Naive thymus-derived CD4-positive, alpha-beta T cell (primary cell): ENCODE measurements at regions not wholly inside any gene's neighbourhood (a gene's known extent, or its start where the extent isn't known, plus 50 kb on each side); places are given as distances from the start of the nearest gene placed in this dataset.
A peak's percentile ranks its signal among the peaks of the same experiment; 100 is the strongest.

Source experiments
- ATAC-seq: fragments of 150-1000 bp; cut with Tn5 transposase; 2 replicates; pipeline ENCODE4 v1.10.0; 2021; ENCODE audit warnings: mild to moderate bottlenecking, moderate library complexity
- CTCF ChIA-PET: fragments of 350-600 bp; sonication (Branson Sonifier 250); formaldehyde crosslinking; loops from one replicate; lab custom pipeline; 2021; ENCODE audit warnings: antibody characterized with exemption; lab: Charles Lee
- POLR2A ChIA-PET: fragments of 350-600 bp; sonication (Branson Sonifier 250); formaldehyde crosslinking; loops from one replicate; lab custom pipeline; 2021; ENCODE audit warnings: antibody characterized with exemption, inconsistent platforms; lab: Charles Lee
- DNase-seq, 9 donors: peaks; one replicate each; pipeline versions ENCODE4 v3.0.0 to v3.0.0-alpha.2; 2020 to 2022; ENCODE audit warnings: mixed read lengths in 1 of 9
- H3K27ac ChIP-seq: one replicate; pipeline ENCODE4 v1.7.0; 2013; ENCODE audit warnings: mild to moderate bottlenecking, low read depth, low read length, moderate library complexity
- H3K27me3 ChIP-seq, 2 donors: one replicate each; pipeline ENCODE4 v1.7.0; 2013; ENCODE audit warnings: low read length in 2 of 2, mild to moderate bottlenecking in 2 of 2, moderate library complexity in 2 of 2; ENCODE audit not compliant: control insufficient read depth in 2 of 2, insufficient read depth in 2 of 2
- H3K36me3 ChIP-seq, 3 experiments: 1 replicate in 2 of 3; 2 replicates in 1 of 3; pipeline ENCODE4 v1.7.0; 2013; ENCODE audit warnings: low read length in 3 of 3, mild to moderate bottlenecking in 3 of 3, moderate library complexity in 1 of 3; ENCODE audit not compliant: insufficient read depth in 3 of 3, control insufficient read depth in 2 of 3
- H3K4me1 ChIP-seq, 2 donors: one replicate each; pipeline ENCODE4 v1.7.0; 2013; ENCODE audit warnings: low read length in 2 of 2, mild to moderate bottlenecking in 2 of 2, moderate library complexity in 1 of 2; ENCODE audit not compliant: control insufficient read depth in 2 of 2, insufficient read depth in 2 of 2
- H3K4me3 ChIP-seq: 2 replicates; pipeline ENCODE4 v1.7.0; 2013; ENCODE audit warnings: mild to moderate bottlenecking, low read length
- H3K9me3 ChIP-seq, 3 experiments: 1 replicate in 2 of 3; 2 replicates in 1 of 3; pipeline ENCODE4 v1.7.0; 2013; ENCODE audit warnings: low read length in 3 of 3; ENCODE audit not compliant: control insufficient read depth in 2 of 3
- H3K27ac Mint-ChIP-seq, 9 donors: one replicate each; pipeline ENCODE4 v1.8.0; 2020 to 2022; ENCODE audit warnings: mixed read lengths in 9 of 9, mild to moderate bottlenecking in 8 of 9, moderate library complexity in 5 of 9, inconsistent platforms in 2 of 9
- H3K27me3 Mint-ChIP-seq, 5 donors: one replicate each; pipeline ENCODE4 v1.8.0; 2021 to 2022; ENCODE audit warnings: mixed read lengths in 5 of 5, mild to moderate bottlenecking in 1 of 5
- H3K36me3 Mint-ChIP-seq, 5 donors: one replicate each; pipeline ENCODE4 v1.8.0; 2020 to 2022; ENCODE audit warnings: mixed read lengths in 5 of 5, mild to moderate bottlenecking in 3 of 5, inconsistent platforms in 1 of 5
- H3K4me1 Mint-ChIP-seq, 7 donors: one replicate each; pipeline ENCODE4 v1.8.0; 2020 to 2022; ENCODE audit warnings: mixed read lengths in 7 of 7, mild to moderate bottlenecking in 3 of 7, inconsistent platforms in 1 of 7
- H3K4me3 Mint-ChIP-seq, 10 donors: one replicate each; pipeline ENCODE4 v1.8.0; 2020 to 2022; ENCODE audit warnings: mild to moderate bottlenecking in 10 of 10, mixed read lengths in 10 of 10, moderate library complexity in 6 of 10, inconsistent platforms in 2 of 10
- H3K9me3 Mint-ChIP-seq, 11 donors: one replicate each; pipeline ENCODE4 v1.8.0; 2020 to 2022; ENCODE audit warnings: mixed read lengths in 11 of 11, mild to moderate bottlenecking in 4 of 11, inconsistent platforms in 1 of 11, moderate library complexity in 1 of 11
- intact Hi-C, 2 donors: fragments of 100-400 bp; cut with micrococcal nuclease; formaldehyde crosslinking; loops; one replicate each; pipeline ENCODE4 v1.15.1; 2023

GRCh38 chr16:85415196-85416090 lies 197.7 kb upstream of the GSE1 start:
- ChIA-PET CTCF (interaction anchor here (0.6 to 1.2 kb wide), 6 partner anchors 13 to 200 kb away, joined by 3 to 6 read pairs (median 3); no protein-coding TSS in a partner anchor), POLR2A (interaction anchor here (0.7 to 1.2 kb wide), 2 partner anchors 35 to 201 kb away, joined by 3 to 4 read pairs; no protein-coding TSS in a partner anchor)
- ATAC-seq (no peak), DNase-seq (peak in 1 of 9 donors; percentile 4)
- H3K27ac ChIP-seq: no peak overlapping the region
- no peak overlapping the region for H3K4me3 ChIP-seq
- intact Hi-C loops: loop anchor here (1.0 to 2.0 kb wide), 2 partner anchors 111 to 201 kb away; no protein-coding TSS in a partner anchor
- peaks cover 0 to 10% of the 10 kb centered on the region in 2 donors for H3K4me1 ChIP-seq
- Mint-ChIP-seq H3K27ac (peak overlapping the region in 1 of 9 donors; percentile 18), H3K9me3 (peaks cover 0 to 7% (median 0%) of the 10 kb centered on the region in 11 donors), H3K27me3 (no peaks in the 10 kb centered on the region), H3K36me3 (no peaks in the 10 kb centered on the region), H3K4me1 (peaks cover 0 to 6% (median 0%) of the 10 kb centered on the region in 7 donors), H3K4me3 (no peak overlapping the region)
- no peaks in the 10 kb centered on the region for H3K9me3 ChIP-seq
- H3K36me3 ChIP-seq: no peaks in the 10 kb centered on the region
- H3K27me3 ChIP-seq: no peaks in the 10 kb centered on the region

DNA sequence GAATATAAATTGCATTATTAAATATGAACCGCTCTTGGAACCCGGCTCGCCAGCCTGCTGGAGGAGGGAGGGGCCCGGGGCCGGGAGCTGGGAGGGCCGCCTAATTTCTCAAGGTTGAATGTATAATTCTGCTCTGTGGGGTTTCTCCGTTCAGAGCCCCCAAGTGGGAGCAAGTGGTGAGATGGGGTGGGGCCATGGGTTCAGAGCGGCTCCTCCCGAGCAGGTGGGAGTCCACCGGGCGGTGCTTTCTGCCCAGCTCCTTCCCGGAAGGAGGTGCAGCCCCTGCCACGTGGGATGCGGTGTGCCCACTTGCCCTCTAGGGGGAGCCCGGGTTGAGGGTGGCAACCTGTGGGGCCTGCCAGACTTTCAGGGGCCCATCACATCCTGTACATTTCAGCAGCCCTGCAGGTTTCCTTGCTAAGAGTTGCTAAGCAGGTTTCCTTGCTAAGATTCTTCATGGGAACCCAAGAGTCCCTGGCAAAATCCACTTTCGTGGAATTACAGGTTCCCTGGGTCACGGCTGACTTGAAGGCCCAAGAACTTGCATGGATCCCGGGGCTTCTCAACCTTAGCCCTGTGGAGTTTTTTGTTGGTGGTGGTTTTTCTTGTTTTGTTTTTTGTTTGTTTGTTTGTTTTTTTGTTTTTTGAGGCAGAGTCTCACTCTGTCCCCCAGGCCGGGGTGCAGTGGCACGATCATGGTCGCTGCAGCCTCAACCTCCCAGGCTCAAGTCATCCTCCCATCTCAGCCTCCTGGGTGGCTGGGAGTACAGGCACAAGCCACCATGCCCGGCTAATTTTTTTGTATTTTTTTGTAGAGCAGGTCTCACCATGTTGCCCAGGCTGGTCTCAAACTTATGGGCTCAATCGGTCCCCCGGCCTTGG lies 196.7 kb upstream of the GSE1 start:
- Histone ChIP-seq H3K4me1 (peaks cover 0 to 10% of the 10 kb centered on the region in 2 donors), H3K36me3 (no peaks in the 10 kb centered on the region), H3K9me3 (no peaks in the 10 kb centered on the region), H3K4me3 (no peak overlapping the region), H3K27me3 (no peaks in the 10 kb centered on the region), H3K27ac (no peak overlapping the region)
- intact Hi-C loops: loop anchor here (1.0 to 2.0 kb wide), 2 partner anchors 112 to 200 kb away; no protein-coding TSS in a partner anchor
- POLR2A ChIA-PET: interaction anchor here (0.7 to 1.2 kb wide), 2 partner anchors 34 to 200 kb away, joined by 3 to 4 read pairs; no protein-coding TSS in a partner anchor
- H3K27me3 Mint-ChIP-seq: no peaks in the 10 kb centered on the region
- CTCF ChIA-PET: interaction anchor here (0.6 to 1.2 kb wide), 6 partner anchors 14 to 199 kb away, joined by 3 to 6 read pairs (median 3); no protein-coding TSS in a partner anchor
- no peak overlapping the region for H3K27ac Mint-ChIP-seq
- peak; percentile 58 to 78 (median 68) for DNase-seq
- H3K36me3 Mint-ChIP-seq: no peaks in the 10 kb centered on the region
- peaks cover 0 to 9% (median 0%) of the 10 kb centered on the region in 7 donors for H3K4me1 Mint-ChIP-seq
- peaks cover 0 to 7% (median 0%) of the 10 kb centered on the region in 11 donors for H3K9me3 Mint-ChIP-seq
- H3K4me3 Mint-ChIP-seq: peak overlapping the region in 1 of 10 donors; percentile 23
- peak; percentile 81 for ATAC-seq

DNA sequence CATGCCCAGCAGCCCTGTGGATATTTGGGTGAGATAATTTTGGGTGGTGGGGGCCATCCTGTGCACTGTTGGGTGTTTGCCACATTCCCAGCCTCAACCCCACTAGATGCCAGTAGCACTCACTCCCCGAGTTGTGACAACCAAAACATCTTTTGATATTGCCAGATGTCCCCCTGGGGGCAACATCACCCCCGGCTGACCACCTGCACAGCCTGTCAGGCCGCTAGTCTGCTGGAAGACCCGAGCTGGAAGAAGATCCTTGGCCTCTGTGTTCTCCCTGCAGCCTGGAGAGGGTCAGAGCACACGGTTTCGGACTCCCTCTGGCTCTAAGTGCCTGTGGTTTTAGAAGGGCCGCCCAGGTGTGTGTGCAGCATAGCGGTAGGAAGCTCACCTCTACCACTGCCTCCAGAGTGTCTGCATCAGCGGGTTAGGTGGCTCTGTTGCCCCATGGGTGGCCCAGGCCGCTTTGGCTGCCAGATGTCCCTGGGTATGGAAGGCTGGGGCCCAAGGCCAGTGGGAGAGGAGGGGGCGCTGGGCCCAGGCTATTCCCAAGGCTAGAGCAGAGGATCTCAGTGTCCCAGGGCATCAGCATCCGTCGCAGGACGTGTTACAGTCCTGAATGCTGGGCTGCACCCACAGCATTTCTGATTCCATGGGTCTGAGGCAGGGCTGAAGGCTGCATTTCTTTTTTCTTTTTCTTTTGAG lies 195.8 kb upstream of the GSE1 start:
- no peak overlapping the region for H3K27ac Mint-ChIP-seq
- ATAC-seq: no peak
- no peaks in the 10 kb centered on the region for H3K9me3 ChIP-seq
- intact Hi-C loops: loop anchor here in 1 of 2 donors (2.0 kb wide), 1 partner anchor 113 kb away; no protein-coding TSS in a partner anchor
- H3K9me3 Mint-ChIP-seq: peaks cover 0 to 7% (median 0%) of the 10 kb centered on the region in 11 donors
- H3K36me3 Mint-ChIP-seq: no peaks in the 10 kb centered on the region
- no peak overlapping the region for H3K4me3 ChIP-seq
- H3K27me3 Mint-ChIP-seq: no peaks in the 10 kb centered on the region
- H3K4me3 Mint-ChIP-seq: no peak overlapping the region
- no peaks in the 10 kb centered on the region for H3K36me3 ChIP-seq
- ChIA-PET CTCF (no interaction called here), POLR2A (interaction anchor here (0.5 kb wide), 1 partner anchor 306 kb away, joined by 3 read pairs; no protein-coding TSS in a partner anchor)
- H3K4me1 Mint-ChIP-seq: peaks cover 0 to 9% (median 0%) of the 10 kb centered on the region in 7 donors
- H3K4me1 ChIP-seq: peaks cover 0 to 10% of the 10 kb centered on the region in 2 donors
- DNase-seq: peak in 1 of 9 donors; percentile 4
- H3K27ac ChIP-seq: no peak overlapping the region
- H3K27me3 ChIP-seq: no peaks in the 10 kb centered on the region

DNA sequence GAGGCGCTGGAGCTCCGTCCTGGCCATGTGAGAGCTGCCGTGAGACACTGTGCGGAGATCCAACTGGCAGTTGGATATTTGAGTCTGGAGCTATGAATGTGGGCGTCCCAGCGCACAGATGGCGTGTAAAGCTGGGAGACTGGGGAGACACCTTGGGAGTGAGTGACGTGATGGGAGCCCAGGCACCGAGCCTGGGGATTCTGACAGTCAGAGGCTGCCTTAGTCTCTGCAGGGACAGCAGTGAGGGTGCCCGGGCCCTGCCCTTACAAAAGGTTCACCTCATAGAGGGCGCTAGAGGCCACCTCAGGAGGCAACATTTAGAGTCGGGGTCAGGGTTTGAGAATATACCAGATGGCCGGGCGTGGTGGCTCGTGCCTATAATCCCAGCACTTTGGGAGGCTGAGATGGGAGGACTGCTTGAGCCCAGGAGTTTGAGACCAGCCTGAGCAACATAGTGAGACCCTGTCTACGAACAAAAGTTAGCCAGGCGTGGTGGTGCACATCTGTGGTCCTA lies 194.1 kb upstream of the GSE1 start:
- peaks cover 0 to 4% (median 0%) of the 10 kb centered on the region in 11 donors for H3K9me3 Mint-ChIP-seq
- intact Hi-C loops: no loop called here
- no peaks in the 10 kb centered on the region for H3K9me3 ChIP-seq
- peak overlapping the region in 1 of 9 donors; percentile 57 for H3K27ac Mint-ChIP-seq
- ChIA-PET CTCF (interaction anchor here (1.3 to 2.7 kb wide), 4 partner anchors 135 to 197 kb away, joined by 3 to 14 read pairs (median 6); no protein-coding TSS in a partner anchor), POLR2A (no interaction called here)
- H3K4me3 ChIP-seq: no peak overlapping the region
- H3K36me3 ChIP-seq: no peaks in the 10 kb centered on the region
- DNase-seq: no peak
- no peak overlapping the region for H3K4me3 Mint-ChIP-seq
- H3K36me3 Mint-ChIP-seq: no peaks in the 10 kb centered on the region
- H3K27ac ChIP-seq: no peak overlapping the region
- H3K4me1 ChIP-seq: peaks cover 0 to 10% of the 10 kb centered on the region in 2 donors
- peaks cover 0 to 10% (median 0%) of the 10 kb centered on the region in 7 donors for H3K4me1 Mint-ChIP-seq
- no peaks in the 10 kb centered on the region for H3K27me3 Mint-ChIP-seq
- ATAC-seq: no peak
- H3K27me3 ChIP-seq: no peaks in the 10 kb centered on the region

DNA sequence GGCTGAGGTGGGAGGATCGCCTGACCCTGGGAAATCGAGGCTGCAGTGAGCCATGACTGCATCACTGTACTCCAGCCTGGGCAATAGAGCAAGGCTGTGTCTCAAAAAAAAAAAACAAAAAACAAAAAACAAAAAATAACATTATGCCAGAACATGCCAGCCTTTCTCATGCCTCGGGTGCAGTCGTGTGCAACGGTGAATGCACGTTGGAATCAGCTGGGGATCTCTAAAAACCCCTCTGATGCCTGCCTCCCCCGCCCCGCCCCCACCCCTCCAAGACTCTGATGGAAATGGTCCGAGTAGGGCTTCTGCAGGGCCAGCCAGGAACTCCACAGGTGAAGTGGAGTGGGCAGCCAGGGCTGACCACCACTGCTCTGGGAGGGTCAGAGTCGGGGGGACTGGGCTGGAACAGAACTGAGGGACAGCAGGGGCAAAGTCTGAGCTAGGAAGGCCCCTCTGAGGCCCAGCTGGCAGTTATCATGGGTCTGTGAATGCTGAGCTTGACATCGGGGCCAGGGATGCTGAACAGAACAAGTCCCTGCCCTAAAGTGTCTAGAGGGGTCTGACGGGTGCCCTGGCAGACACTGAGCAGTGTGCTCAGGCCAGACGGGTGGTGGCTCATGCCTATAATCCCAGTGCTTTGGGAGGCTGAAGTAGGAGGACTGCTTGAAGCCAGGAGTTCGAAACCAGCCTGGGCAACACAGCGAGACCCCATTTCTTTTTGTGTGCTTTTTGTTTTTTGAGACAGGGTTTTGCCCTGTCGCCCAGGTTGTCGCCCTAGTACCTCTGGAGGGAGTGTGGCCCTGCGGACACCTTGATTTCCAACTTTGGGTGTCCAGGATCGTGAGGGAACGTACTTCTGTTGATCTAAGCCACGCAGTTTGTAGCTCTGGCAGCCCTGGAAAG lies 193.4 kb upstream of the GSE1 start:
- POLR2A ChIA-PET: interaction anchor here (1.0 kb wide), 1 partner anchor 191 kb away, joined by 3 read pairs; no protein-coding TSS in a partner anchor

More for the DNA sequence above, 193.4 kb upstream of the GSE1 start:
- no peak overlapping the region for H3K27ac Mint-ChIP-seq
- H3K9me3 ChIP-seq: no peaks in the 10 kb centered on the region
- no peaks in the 10 kb centered on the region for H3K36me3 Mint-ChIP-seq
- H3K36me3 ChIP-seq: no peaks in the 10 kb centered on the region
- H3K27me3 ChIP-seq: no peaks in the 10 kb centered on the region
- H3K4me3 Mint-ChIP-seq: no peak overlapping the region
- ATAC-seq (no peak), DNase-seq (no peak)
- H3K4me1 Mint-ChIP-seq: peaks cover 0 to 10% (median 0%) of the 10 kb centered on the region in 7 donors
- no peaks in the 10 kb centered on the region for H3K9me3 Mint-ChIP-seq
- intact Hi-C loops: loop anchor here (1.0 to 5.0 kb wide), 7 partner anchors 29 to 299 kb away; no protein-coding TSS in a partner anchor
- no peaks in the 10 kb centered on the region for H3K27me3 Mint-ChIP-seq
- no peak overlapping the region for H3K27ac ChIP-seq
- no peak overlapping the region for H3K4me3 ChIP-seq
- H3K4me1 ChIP-seq: peaks cover 0 to 10% of the 10 kb centered on the region in 2 donors
- CTCF ChIA-PET: interaction anchor here (0.6 to 2.7 kb wide), 10 partner anchors 21 to 197 kb away, joined by 3 to 14 read pairs (median 4); no protein-coding TSS in a partner anchor
